ENCODE measurements at regions not wholly inside any gene's neighbourhood (a gene's known extent, or its start where the extent isn't known, plus 50 kb on each side); places are given as distances from the start of the nearest gene placed in this dataset.

- TF ChIP-seq, protein P1, sequence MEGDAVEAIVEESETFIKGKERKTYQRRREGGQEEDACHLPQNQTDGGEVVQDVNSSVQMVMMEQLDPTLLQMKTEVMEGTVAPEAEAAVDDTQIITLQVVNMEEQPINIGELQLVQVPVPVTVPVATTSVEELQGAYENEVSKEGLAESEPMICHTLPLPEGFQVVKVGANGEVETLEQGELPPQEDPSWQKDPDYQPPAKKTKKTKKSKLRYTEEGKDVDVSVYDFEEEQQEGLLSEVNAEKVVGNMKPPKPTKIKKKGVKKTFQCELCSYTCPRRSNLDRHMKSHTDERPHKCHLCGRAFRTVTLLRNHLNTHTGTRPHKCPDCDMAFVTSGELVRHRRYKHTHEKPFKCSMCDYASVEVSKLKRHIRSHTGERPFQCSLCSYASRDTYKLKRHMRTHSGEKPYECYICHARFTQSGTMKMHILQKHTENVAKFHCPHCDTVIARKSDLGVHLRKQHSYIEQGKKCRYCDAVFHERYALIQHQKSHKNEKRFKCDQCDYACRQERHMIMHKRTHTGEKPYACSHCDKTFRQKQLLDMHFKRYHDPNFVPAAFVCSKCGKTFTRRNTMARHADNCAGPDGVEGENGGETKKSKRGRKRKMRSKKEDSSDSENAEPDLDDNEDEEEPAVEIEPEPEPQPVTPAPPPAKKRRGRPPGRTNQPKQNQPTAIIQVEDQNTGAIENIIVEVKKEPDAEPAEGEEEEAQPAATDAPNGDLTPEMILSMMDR (IDR thresholded peaks at IDR 0.05; ENCODE audit: insufficient read depth, low read length, poor library complexity, severe bottlenecking): no peak
- TF ChIP-seq EZH2phosphoT487 (conservative IDR thresholded peaks at IDR 0.05; ENCODE audit: low read length): no peak
Observed at GRCh38 chr22:35159343-35159742, 93.4 kb downstream of the ISX start.
